Limb (tissue), 2 donors: ENCODE measurements at regions not wholly inside any gene's neighbourhood (a gene's known extent, or its start where the extent isn't known, plus 50 kb on each side); places are given as distances from the start of the nearest gene placed in this dataset.

ENCODE experiments used
- DNase-seq, 2 donors: peaks; one replicate each; pipeline ENCODE4 v3.0.0-alpha.2; 2016; ENCODE audit errors: extremely low spot score in 2 of 2

DNA sequence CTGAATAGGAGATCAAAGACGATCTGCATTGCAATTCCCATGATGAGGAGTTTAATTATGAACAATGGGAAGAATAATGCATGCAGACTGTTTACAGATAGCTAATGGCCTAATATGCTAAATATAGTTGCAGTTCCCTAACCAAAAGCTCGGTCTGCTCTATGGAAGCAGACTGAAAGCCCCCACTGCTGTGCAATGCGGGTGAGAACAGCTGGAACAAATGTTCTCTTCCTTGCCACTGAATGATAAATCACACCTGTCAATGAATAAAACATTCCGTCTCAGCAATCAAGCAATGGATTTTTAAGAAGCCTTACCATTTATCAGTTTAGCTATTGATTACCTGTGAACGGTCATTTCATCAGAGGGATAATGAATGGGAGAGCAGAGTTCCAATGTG is 704.5 kb upstream of the RAB6C start:
- peak in 1 of 2 donors; percentile 36 for DNase-seq

DNA sequence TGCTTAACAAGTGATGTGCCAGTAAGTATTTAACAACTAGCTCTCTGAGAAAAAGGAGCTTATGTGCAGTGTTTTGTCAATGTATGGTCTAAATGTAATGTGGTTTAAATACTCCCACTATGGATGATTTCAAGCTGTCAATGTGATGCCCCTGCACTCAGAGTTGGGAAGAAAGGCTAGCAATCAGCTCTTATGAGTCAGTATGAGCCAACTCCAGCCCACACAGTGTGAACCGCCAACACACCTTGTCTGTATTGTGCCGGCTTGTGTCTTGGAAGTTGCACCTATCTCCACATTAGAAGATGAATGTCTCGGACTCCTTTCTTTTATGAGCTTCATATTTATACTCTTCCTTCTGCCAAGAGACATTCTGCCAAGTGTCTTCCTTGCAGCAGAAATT is 703.8 kb upstream of the RAB6C start:
- DNase-seq, result no peak

- DNase-seq, result no peak
Measured at GRCh38 chr2:129276978-129277584, 702.4 kb upstream of the RAB6C start.

GRCh38 chr2:129277585-129277981 is 701.9 kb upstream of the RAB6C start:
- no peak for DNase-seq

- DNase-seq, result no peak
Measured at GRCh38 chr2:129281791-129282530, 697.5 kb upstream of the RAB6C start.

- DNase-seq, result no peak
Measured at GRCh38 chr2:129285012-129285411, 694.5 kb upstream of the RAB6C start.

DNA sequence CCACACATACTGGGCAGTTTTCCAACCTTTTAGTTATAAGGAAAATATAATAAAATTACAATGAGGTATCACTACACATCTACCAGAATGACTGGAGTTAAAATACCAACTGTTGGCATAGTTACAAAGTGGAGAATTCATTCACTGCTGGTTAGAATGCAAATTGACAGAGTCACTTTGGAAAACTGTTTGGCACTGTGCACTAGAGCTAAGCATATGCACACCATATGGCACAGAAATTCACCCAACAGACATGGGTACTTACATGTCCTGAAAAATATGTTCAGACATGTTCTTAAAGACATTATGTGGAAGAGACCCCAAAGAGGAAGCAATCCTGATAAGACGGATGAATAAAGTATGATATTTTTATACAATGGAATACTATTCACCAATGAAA is 686.1 kb upstream of the RAB6C start:
- no peak for DNase-seq

DNA sequence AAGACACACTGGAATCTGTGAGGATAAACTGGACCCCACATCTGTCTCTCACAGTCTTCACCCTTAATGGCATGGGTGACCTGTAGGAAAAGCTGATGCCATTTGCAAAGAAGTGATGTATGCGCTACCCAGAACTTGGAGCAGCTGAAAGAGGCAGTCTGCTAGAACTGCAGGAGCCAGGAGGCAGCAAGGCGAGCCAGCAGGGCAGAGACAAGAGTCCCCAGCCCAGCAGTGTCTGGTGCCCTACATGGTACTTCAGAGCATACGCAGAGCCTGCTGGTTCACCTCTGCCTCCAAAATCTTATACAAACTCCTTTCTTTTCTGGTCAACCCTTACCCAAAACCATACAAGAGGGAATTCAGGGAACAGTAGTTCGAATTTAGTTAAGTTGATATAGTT is 683.1 kb upstream of the RAB6C start:
- no peak for DNase-seq

DNA sequence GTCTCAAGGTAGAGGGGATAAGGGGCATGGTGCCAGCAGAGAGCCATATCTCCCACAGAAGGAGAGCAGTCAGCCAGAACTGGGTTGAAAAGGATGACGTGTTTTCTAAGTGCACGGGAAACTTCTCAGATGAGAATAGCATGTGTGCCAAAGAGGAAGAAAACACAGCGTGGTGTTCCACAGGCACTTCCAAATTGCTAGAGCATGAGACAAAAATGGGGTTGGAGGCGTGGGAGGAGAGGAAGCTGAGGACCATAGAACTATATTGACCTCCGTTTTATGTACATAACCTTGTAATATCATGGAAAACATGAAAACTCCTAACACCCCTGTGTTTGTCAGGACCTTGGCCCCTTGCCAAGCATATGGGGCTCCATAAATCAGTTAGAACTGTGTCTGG is 682.7 kb upstream of the RAB6C start:
- peak in 1 of 2 donors; percentile 70 for DNase-seq

DNA sequence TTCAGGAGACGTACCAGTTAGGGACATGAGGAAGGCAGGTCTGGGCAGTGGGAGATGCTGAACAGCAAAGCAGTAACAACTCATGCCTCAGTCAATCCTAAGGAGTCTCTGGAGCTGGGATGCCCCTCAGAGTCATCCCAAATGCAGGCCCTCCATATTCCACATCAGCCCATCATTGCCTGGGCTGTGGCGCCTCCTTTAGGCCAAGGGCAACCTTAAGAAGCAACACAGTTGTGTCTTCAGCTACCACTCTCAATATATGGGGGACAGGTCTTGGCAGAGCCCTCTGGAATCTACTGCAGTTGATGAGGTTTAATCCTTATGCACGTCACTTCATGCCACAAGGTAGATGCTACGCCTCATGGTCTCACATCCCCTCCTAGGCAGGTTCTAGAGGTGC is 682.0 kb upstream of the RAB6C start:
- DNase-seq, result no peak

DNA sequence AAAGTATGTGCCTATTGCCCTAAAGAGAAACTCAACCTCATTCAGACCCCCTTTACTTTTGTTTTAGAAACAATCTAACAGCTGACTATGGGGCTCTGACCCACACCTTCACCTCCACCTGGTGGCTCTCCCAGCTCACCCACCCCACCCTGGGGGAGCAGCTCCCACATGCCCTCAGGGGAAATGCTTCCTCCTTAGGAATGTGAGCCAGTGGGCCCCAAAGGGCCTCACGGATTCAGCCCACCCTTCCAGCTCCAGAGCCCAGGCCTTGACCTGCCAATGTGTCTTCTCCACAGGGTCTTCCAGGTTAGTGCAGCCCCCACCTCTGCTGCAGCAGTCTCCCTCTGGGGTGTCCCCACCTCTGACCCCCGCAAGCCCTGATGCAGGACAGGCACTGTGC is 680.1 kb upstream of the RAB6C start:
- DNase-seq, result no peak

DNA sequence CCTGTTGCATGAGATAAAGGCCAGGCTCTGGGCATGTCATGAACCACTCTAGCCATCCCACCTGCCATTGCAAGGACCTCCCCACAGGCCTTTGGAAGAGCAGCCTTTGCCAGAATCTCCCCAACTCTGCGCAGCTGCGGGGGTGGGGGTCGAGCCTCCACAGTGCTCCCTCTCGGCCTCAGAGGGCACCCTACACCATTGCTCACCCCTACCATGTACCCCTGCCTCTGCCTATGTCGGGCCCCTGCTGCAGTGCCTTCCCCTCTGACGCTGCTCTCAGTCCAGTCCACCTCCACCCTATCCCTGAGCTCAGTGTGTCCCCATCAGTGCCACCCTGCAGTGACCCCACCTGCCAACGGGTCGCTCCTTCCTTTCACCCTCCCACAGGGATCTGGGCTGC is 679.7 kb upstream of the RAB6C start:
- no peak for DNase-seq

DNA sequence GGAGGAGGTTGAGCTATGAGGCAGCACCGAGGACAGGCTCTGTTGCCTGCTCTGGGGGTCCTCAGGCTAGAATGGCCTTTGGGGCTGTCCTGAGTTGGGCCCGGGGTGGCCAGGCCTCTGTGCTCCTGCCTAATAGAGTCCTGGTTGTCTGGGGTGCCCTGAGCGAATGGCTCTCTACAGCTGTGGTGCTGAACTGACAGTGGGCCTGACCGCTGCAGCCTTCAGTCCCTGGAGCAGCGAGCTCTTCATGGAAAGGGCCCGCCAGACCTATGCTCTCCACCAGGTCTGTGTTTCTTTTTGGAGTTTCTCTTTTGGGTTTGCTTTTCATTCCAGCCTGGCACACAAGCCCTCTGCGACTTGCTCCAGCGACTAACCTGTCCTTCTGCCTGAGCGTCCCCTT is 679.0 kb upstream of the RAB6C start:
- DNase-seq, result no peak

GRCh38 chr2:129301431-129301913 is 678.0 kb upstream of the RAB6C start:
- peak in 1 of 2 donors; percentile 52 for DNase-seq

GRCh38 chr2:129302106-129302505 is 677.4 kb upstream of the RAB6C start:
- no peak for DNase-seq

DNA sequence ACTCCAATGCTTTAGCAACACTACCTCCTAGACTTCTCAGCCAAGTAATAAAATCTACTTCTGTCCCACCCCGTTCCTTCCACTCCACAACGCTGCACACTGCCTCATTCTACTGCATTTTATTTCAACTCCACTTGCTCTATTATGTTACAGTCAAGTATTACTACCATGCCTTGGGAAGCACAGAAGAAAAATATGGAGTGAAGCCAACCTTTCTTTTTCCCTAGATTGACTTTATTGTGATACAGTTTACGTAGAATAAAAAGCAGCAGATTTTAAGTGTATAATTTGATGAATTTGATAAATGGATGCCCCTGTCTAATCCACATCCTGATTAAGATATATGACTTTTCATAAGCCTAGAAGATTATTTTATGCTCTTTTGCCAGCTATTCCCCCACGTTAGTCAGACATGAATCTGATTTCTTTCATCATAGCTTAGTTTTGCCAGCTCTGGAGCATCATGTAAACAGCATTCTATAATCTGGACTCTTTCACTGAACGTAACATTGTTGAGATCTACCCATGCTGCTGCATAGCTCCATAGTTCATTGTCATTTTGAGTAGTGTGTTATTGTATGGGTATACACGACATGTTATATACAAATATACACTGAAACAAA is 676.8 kb upstream of the RAB6C start:
- DNase-seq, result no peak

GRCh38 chr2:129314120-129314519 is 665.3 kb upstream of the RAB6C start:
- DNase-seq, result no peak

DNA sequence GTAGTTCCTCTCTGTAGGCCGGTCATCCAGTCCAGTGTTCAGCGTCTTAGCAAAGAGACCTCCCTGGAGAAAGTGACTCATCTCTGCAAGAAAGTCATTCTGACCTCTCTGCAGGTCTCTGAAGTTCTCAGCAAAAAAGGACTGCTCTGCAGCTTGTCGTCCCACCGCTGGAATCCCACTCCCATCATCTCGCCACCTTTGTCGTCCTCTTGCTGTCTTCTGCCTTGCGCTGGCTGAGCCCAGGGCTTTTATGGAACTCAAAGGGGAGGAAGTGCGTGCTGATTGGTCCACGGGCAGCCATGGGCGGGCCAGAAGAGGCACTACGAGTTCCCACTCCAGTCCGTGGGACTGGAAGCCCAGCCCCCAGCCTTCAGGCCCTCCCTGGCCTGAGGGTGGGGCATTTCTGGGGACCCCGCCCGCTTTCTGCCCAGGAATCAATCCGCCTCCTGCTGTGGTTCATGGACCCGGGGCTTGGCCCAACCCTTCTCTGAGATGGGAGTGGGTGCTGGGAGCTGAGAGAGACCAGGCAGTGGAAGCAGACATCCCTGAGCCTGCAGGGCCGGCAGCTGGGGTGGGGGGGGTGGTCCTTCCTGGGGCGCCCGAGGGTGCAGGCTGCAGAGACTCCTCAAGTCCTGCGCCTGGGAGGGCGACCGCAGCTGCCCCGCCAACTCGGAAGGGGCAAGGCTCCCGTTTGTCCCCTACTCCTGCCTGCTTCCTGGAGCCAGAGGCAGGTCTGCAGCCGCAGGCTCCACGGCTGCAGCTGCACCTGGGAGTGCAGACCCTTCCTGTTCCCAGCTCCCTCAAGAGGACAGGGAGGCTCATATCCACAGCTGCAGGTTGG is 660.7 kb upstream of the RAB6C start:
- no peak for DNase-seq

GRCh38 chr2:129319422-129319717 is 660.1 kb upstream of the RAB6C start:
- DNase-seq, result no peak

DNA sequence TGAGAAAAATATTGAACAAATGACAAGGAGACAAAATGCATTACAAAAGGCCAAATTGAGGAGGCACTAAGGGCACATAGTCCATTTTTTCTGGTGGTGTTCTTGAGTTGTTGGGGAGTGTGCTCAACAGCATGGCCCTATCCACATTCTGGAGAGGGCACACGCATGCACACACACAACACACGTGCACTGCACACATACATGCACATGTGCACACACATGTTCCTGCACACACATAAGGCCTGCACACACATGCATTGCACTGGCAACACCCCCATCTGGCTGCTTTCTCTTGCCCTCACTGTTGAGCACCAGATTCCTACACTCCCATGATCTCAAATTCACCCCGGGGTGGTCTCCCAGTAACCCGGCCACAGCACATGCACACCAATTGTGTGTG is 659.2 kb upstream of the RAB6C start:
- DNase-seq, result no peak

DNA sequence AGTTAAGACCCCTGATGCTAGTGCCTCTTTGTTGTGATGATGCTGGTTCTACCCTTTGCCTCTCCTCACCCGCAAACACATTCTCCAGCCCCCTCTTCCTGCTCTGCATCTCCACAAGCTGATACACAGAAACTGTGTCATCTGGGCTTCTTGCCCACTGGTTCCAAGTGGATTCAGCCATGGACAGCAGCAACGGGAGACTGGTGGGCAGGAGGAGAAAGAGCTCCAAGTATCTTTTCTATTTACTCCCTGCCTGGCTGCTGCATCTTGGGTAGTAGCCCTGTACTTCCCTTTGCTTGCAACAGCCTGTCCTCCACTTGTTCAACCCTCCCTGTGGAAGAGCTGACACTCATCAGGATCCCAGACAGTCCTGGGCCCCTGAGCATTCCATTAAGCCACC is 655.1 kb upstream of the RAB6C start:
- DNase-seq, result no peak

- no peak for DNase-seq
Measured at GRCh38 chr2:129325151-129325550, 654.3 kb upstream of the RAB6C start.
